Liver (tissue), 3 donors: ENCODE measurements at regions not wholly inside any gene's neighbourhood (a gene's known extent, or its start where the extent isn't known, plus 50 kb on each side); places are given as distances from the start of the nearest gene placed in this dataset.

Source experiments
- FOXA1 ChIP-seq: IDR thresholded peaks from 2 replicates; pipeline ENCODE4 v1.6.1; 2016; ENCODE audit warnings: antibody characterized with exemption
- HNF4A ChIP-seq, 2 donors: conservative IDR thresholded peaks; 2 replicates each; pipeline ENCODE4 v1.6.1; 2016; ENCODE audit warnings: antibody characterized with exemption in 2 of 2, mild to moderate bottlenecking in 2 of 2
- RAD21 ChIP-seq, 2 donors: IDR thresholded peaks; 2 replicates each; pipeline ENCODE4 v1.6.1; 2016; ENCODE audit warnings: antibody characterized with exemption in 2 of 2, mild to moderate bottlenecking in 2 of 2
- SP1 ChIP-seq: IDR thresholded peaks from 2 replicates; pipeline ENCODE4 v1.6.1; 2018; ENCODE audit warnings: antibody characterized with exemption, mild to moderate bottlenecking
- TAF1 ChIP-seq: conservative IDR thresholded peaks from 2 replicates; pipeline ENCODE4 v1.6.1; 2016; ENCODE audit warnings: antibody characterized with exemption, mild to moderate bottlenecking
- TF ChIP-seq, protein P1 (sequence below): fragments of 150-350 bp; IDR thresholded peaks from 2 replicates; pipeline ENCODE4 v1.5.1; 2017; ENCODE audit warnings: improper control_type of control experiment, low read depth, low read length; ENCODE audit not compliant: missing input control
- TF ChIP-seq, protein P2 (sequence below): IDR thresholded peaks from 2 replicates; pipeline ENCODE4 v1.6.1; 2016; ENCODE audit warnings: antibody characterized with exemption
- TF ChIP-seq, protein P3 (sequence below): IDR thresholded peaks from 2 replicates; pipeline ENCODE4 v1.6.1; 2016; ENCODE audit warnings: antibody characterized with exemption
- donor health status: healthy.
- donor health status: healthy.

DNA sequence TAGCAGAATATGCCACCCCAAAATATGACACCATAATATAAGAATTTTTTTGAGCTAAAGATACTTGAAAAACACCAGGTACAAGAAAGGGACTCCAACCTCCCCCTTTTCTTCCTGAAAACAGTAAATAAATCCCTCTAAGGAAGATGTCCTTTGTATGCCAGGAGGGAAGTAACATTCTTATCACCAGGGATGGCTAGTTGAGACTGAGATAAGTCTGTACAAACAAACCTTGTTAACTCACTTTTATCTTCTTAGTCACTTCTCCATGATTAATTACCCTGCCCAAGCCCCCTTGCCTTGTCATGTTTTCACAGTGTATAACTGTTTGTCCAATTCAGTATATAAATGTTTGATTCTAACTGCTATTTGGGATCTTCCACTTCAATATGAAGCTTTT lies 888.0 kb downstream of the PCDH18 start:
- TF ChIP-seq, protein P1, sequence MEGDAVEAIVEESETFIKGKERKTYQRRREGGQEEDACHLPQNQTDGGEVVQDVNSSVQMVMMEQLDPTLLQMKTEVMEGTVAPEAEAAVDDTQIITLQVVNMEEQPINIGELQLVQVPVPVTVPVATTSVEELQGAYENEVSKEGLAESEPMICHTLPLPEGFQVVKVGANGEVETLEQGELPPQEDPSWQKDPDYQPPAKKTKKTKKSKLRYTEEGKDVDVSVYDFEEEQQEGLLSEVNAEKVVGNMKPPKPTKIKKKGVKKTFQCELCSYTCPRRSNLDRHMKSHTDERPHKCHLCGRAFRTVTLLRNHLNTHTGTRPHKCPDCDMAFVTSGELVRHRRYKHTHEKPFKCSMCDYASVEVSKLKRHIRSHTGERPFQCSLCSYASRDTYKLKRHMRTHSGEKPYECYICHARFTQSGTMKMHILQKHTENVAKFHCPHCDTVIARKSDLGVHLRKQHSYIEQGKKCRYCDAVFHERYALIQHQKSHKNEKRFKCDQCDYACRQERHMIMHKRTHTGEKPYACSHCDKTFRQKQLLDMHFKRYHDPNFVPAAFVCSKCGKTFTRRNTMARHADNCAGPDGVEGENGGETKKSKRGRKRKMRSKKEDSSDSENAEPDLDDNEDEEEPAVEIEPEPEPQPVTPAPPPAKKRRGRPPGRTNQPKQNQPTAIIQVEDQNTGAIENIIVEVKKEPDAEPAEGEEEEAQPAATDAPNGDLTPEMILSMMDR, result no peak
- TF ChIP-seq TAF1 (no peak), HNF4A (conservative IDR thresholded peaks at IDR 0.05) (no peak), RAD21 (IDR thresholded peaks at IDR 0.05) (no peak), FOXA1 (no peak), SP1 (no peak)
- TF ChIP-seq, protein P2, sequence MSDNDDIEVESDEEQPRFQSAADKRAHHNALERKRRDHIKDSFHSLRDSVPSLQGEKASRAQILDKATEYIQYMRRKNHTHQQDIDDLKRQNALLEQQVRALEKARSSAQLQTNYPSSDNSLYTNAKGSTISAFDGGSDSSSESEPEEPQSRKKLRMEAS, result no peak
- TF ChIP-seq, protein P3, sequence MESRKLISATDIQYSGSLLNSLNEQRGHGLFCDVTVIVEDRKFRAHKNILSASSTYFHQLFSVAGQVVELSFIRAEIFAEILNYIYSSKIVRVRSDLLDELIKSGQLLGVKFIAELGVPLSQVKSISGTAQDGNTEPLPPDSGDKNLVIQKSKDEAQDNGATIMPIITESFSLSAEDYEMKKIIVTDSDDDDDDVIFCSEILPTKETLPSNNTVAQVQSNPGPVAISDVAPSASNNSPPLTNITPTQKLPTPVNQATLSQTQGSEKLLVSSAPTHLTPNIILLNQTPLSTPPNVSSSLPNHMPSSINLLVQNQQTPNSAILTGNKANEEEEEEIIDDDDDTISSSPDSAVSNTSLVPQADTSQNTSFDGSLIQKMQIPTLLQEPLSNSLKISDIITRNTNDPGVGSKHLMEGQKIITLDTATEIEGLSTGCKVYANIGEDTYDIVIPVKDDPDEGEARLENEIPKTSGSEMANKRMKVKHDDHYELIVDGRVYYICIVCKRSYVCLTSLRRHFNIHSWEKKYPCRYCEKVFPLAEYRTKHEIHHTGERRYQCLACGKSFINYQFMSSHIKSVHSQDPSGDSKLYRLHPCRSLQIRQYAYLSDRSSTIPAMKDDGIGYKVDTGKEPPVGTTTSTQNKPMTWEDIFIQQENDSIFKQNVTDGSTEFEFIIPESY, result no peak
